IPS DF 19.7 (cell line): ENCODE measurements at regions not wholly inside any gene's neighbourhood (a gene's known extent, or its start where the extent isn't known, plus 50 kb on each side); places are given as distances from the start of the nearest gene placed in this dataset.

Experiments
- DNase-seq: peaks from one replicate; pipeline ENCODE4 v3.0.0-alpha.2; 2013; ENCODE audit warnings: low read depth, low spot score

DNA sequence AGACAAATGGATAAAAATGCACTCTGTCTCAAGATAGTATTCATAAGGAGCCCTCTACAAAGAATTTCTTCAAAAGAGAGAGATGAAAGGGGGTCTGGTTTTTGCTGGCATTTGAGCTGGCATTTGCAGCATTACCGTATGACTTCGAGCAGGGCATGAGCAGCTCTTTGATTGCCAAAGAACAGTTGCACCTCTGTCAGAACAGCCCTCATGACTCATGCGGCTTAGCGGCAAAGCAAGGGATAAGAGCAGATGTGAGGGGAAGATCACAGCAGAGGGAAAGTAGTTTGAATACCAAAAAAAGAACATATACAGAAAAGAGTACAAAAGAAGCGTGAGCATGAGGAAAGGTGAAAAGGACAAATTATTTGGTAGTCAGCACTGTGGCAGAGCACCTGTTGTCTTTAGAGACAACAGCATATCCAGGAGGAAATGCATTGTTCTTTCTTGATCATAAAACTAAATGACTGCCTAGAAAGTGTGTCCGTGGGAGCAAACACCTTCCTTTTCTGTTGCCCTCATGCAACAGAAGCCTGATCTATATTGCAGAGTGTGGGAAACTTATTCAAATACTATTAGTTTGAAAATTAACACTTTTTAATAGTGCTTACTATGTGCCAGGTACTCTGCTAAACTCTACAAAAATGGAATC is 80.5 kb upstream of the SLC24A5 start:
- no peak for DNase-seq

DNA sequence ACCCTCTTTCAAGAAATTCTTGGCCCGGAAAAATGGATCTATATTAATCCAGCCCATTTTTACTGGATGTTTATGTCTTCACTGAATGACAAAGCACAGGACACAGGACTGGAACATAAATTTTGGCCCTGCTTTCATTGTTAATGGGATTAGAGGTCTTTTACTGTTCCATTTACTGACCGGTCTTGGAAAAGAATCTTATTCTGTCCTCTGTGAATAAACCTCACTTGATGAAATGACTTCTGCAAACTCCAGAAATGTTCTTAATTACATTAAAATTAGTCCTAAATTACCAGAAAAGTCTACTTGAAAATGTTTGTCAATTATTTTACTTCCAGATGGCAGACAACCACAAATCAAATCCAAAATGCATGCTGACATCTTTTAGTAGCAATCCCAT is 79.3 kb upstream of the SLC24A5 start:
- DNase-seq: no peak

DNA sequence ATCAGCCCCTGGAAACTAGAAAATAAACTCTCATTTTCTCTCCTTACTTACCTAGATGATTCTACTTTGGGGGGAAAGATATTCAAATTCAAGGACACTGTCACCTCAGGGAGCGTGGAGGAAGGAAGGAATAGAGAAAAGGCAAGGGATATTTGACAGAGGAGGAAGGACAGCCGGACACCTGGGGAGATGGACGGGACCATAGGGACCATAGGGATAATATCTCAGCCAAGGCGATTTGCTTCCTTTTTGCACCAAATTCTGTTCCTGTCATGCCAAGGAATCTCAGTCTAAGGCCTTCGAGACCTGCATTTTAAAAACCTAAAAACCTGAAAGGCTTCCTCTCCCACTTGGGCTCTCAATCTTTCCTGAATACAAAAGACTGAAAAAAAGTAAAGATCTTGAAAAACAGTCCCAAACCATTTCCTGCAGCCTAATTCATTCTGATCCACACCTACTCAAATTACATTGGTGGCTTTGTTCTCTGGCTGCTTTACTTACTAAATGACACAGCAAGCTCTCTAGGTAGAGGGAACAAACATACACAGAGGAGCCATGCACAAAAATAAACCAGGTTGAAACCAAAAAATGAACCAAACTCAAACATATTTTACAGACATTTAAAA is 73.9 kb upstream of the SLC24A5 start:
- peak; percentile 40 for DNase-seq

DNA sequence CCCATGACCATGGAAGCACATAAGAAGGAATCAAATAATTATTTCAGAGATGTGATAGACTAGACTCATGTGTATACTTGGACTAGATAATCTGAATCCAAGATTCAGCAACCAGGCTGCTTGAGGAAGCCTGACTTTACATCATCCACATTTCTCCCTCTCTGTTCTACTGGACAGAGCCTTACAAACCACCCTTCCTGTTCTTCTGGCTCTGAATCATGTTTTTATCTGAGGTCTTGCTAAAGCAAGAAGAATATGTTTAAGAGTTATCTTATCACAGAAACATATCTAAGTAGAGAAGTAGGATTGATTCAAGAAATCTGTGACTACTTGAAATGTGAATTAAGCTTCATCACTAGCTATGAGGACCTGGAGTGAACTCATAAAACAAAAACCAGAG is 71.1 kb upstream of the SLC24A5 start:
- no peak for DNase-seq

DNA sequence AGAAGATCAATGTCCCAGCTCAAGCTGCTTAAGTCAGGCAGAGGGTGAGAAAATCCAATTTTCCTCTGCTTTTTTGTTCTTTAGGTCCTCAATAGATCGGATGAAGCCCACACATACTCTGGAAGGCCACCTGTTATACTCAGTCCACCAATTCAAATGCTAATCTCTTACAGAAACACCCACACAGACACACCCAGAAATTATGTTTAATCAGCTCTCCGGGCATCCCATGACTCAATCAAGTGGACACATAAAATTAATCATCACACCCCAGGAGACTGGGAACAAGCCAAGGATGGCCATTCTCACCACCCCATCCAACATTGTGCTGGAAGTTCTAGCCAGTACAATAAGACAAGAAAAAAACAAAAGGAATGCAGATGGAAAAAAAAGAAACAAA is 67.8 kb upstream of the SLC24A5 start:
- no peak for DNase-seq

DNA sequence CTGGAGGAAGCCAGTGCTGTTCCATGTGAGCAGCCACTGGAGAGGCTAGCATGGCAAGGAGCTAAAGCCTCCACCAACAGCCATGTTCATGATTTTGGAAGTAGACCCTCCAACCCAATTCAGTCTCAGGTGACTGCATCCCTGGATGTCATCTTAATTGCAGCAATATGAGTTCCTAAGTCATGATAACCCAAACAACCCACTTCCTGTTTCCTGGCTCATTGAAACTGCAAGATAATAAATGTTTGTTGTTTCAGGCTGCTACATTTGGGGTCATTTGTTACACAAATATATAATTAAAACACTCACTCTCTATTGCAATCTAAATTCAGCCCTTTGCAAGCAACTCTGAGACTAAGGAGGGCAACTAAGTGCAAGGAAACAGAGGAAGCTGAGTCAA is 62.4 kb upstream of the SLC24A5 start:
- no peak for DNase-seq

DNA sequence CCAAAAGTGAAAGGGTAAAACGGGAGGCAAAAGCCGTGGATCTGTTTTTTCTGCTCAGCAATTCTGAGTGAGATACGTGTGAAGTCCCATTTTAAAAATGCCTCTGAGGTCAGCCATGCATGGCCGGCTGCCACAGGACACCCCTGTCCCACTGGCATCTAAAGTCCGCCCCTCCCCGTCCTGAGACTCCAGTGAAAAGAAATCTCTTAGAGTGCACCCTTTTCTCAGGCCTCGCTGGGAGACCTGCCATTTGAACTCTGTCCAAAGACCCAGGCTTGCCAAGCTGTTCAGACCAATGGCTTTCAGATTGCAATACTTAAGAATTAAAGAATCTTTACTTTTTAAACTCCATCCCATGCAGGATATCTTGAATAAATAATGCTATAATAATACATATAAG is 61.0 kb upstream of the SLC24A5 start:
- no peak for DNase-seq

DNA sequence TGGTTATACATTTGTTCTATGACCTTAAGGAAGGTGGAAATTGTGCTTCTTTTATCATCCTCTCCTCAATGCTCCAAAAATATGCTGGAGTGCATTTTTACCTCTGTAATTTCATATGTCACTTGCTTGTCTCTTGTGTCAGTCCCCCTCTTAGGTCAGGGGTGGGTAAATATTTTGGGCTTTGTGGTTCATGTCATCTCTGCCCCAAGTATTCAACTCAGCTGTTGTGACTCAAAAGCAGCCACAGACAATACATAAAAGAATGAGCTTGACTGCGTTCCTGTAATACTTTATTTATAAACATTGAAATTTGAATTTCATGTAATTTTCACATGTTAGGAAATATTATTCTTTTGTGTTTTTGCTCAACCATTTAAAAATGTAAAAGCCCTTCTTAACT is 60.4 kb upstream of the SLC24A5 start:
- DNase-seq: no peak

DNA sequence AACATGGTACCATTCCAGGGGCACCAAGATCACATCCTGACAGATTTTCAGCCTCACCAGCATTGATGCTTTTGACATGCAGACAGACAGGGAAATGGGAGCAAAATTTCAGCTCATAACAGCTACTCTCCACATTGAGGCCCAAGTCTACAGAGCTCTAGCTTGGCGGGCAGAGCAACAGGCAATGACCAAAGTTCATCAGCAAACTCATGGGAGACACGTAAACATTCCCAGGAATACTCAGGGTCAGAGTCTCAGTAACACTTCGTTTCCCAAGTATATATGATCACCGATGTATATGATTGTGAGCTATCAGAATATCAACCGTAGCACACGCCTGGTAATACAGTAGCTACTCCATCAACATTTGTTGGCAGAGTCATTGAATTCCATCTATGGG is 59.2 kb upstream of the SLC24A5 start:
- no peak for DNase-seq

DNA sequence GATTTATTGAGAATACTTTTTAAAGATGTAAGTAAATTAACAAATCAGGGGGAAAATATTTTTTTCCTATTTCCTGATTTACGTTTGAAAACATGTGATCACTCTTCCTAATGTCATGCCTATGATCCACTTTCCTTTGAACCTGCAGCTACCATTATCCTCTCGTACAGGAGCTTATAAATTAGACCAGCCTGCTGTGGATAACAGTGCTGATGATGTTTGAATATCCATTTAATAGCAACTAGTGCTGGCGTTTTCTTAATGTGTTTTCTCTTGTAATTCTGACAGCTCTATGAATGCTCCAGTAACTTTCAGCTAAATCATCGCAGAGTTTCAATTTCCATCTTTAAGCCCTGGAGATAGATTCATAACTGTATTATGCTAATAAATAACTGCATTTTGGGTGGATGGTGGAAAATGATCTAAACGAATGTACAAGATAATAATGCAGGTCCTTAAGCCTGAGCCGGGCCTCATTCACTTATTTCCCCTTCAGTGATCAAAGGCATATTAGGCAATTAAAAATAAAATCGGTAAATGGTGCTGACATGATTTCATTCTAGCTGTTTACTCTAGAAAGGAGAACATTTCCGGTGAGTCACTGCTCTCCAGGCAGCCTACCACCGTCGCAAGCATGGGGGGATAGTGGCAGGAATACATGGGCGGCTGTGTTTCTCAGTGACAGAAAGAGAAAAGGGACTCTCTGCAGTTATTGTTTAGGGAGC is 58.5 kb upstream of the SLC24A5 start:
- no peak for DNase-seq

DNA sequence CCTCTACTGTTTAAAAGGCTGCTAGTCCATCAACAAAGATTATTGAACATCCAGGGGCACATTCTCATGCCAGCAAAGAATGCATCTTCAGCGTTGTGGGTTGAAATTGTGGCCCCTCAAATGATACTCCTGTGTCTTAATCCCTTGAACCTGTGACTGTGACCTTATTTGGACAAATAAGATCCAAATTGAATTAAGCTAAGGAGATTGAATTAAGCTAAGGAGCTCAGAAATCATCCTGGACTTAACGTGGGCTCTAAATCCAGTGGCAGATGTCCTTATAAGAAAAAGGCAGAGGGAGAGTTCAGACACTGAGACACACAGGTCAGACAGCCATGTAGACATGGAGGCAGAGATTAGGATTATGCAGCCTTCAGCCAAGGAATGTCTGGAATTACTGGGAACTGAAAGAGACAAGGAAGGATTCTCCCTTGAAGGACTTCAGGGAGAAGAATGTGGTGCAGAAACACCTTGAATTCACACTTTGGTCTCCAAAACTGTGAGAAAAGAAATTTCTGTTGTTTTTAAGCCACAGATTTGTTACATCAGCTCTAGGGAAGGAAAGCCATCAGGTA is 57.3 kb upstream of the SLC24A5 start:
- DNase-seq: no peak

DNA sequence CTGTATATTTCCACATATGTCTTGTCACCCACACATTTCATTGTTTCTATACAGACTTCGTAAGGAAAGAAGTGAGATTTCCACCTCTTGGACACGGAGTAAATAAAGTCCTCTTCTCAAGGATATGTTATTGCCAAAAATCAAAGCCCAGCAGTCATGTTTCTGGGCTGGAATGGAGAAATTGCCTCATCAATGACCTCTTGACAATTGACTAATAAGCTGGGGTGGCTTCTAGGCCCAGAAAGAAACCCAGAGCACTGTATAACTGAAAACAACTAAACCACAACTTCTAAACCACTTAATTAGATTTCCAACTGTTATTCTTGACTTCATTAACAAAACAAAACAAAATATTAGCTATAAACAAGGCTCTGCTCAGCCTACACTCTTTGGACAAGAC is 56.4 kb upstream of the SLC24A5 start:
- DNase-seq: no peak

DNA sequence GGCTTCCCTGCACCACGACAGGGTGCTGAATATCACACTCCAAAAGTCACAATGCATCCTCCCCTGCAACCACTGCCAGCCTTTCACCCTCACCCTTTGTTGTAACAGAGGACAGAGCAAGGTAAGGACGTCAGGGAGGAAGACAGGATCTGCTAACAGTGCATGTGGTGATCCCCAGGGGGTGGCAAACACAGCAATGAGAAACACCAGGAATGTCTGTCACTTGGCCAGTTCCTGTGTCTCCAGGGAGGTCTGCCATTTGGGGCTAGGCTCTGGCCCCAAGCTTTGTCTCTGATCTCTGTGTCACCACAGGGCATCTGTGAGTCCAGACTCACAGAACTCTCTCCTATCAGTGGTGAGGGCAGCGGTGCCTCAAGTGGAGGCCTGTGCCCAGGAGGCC is 54.3 kb upstream of the SLC24A5 start:
- no peak for DNase-seq
